ENCODE measurements at regions not wholly inside any gene's neighbourhood (a gene's known extent, or its start where the extent isn't known, plus 50 kb on each side); places are given as distances from the start of the nearest gene placed in this dataset.
"Not testable (repeated sequence)": the region's sequence is repeated elsewhere in the genome, so short reads cannot be mapped to it uniquely, and the experiment has no call there.

GRCh38 chr15:20355256-20355868 lies 186.2 kb downstream of the GOLGA6L6 start:
- H3K4me3 ChIP-seq (ENCODE audit: low read depth, low read length, poor library complexity, severe bottlenecking), result no peak overlapping the region
- H2AFZ ChIP-seq (ENCODE audit: low read length), result no peak overlapping the region
- no TSS peak for BruUV-seq (replicated peaks)
- H3K27ac ChIP-seq (ENCODE audit: low read depth, low read length, poor library complexity, severe bottlenecking), result no peak overlapping the region
- POLR2A ChIA-PET, result interaction anchor here (0.7 kb wide), 1 partner anchor 1866 kb away, joined by 3 read pairs; no protein-coding TSS in a partner anchor
- intact Hi-C loops (cut with micrococcal nuclease; ENCODE audit: unreplicated experiment), result loop anchor here (5.0 kb wide), 2 partner anchors 1897 to 1927 kb away; no protein-coding TSS in a partner anchor
- no peak overlapping the region for H3K4me2 ChIP-seq (ENCODE audit: low read length)
- no peaks in the 10 kb centered on the region for H4K20me1 ChIP-seq (ENCODE audit: insufficient read depth, low read length)
- no peaks in the 10 kb centered on the region for H3K4me1 ChIP-seq (ENCODE audit: insufficient read depth, low read length, poor library complexity, severe bottlenecking)
- no peaks in the 10 kb centered on the region for H3K9me3 ChIP-seq (ENCODE audit: low read length)
- no peaks in the 10 kb centered on the region for H3K9me2 ChIP-seq (ENCODE audit: insufficient read depth, low read length)
- DNase-seq (ENCODE audit: low spot score), result no peak
- TF ChIP-seq CTCF (conservative IDR thresholded peaks at IDR 0.05; ENCODE audit: low read length) (no peak), EZH2phosphoT487 (IDR thresholded peaks at IDR 0.05; ENCODE audit: borderline replicate concordance, low read depth, low read length) (no peak)
- H3K79me2 ChIP-seq (ENCODE audit: insufficient read depth, low read depth, low read length), result no peaks in the 10 kb centered on the region
- H3K36me3 ChIP-seq (ENCODE audit: insufficient read depth, low read length), result no peaks in the 10 kb centered on the region
- CTCF ChIA-PET (ENCODE audit: unreplicated experiment), result no interaction called here

GRCh38 chr15:20354884-20355223 lies 186.7 kb downstream of the GOLGA6L6 start:
- CTCF ChIA-PET (ENCODE audit: unreplicated experiment); H3K36me3 ChIP-seq (ENCODE audit: insufficient read depth, low read length); H3K4me3 ChIP-seq (ENCODE audit: low read depth, low read length, poor library complexity, severe bottlenecking); H3K4me2 ChIP-seq (ENCODE audit: low read length); DNase-seq (ENCODE audit: low spot score); H4K20me1 ChIP-seq (ENCODE audit: insufficient read depth, low read length); H3K4me1 ChIP-seq (ENCODE audit: insufficient read depth, low read length, poor library complexity, severe bottlenecking); H3K79me2 ChIP-seq (ENCODE audit: insufficient read depth, low read depth, low read length); H2AFZ ChIP-seq (ENCODE audit: low read length); H3K27ac ChIP-seq (ENCODE audit: low read depth, low read length, poor library complexity, severe bottlenecking); BruUV-seq (replicated peaks); H3K9me2 ChIP-seq (ENCODE audit: insufficient read depth, low read length); H3K9me3 ChIP-seq (ENCODE audit: low read length): not testable (repeated sequence)
- intact Hi-C loops (cut with micrococcal nuclease; ENCODE audit: unreplicated experiment), result loop anchor here (5.0 kb wide), 2 partner anchors 1897 to 1927 kb away; no protein-coding TSS in a partner anchor
- POLR2A ChIA-PET, result interaction anchor here (0.7 kb wide), 1 partner anchor 1866 kb away, joined by 3 read pairs; no protein-coding TSS in a partner anchor

- DNase-seq (ENCODE audit: low spot score), result no peak
- Histone ChIP-seq H3K36me3 (ENCODE audit: insufficient read depth, low read length) (no peaks in the 10 kb centered on the region), H3K9me3 (ENCODE audit: low read length) (no peaks in the 10 kb centered on the region), H2AFZ (ENCODE audit: low read length) (no peak overlapping the region), H3K9me2 (ENCODE audit: insufficient read depth, low read length) (no peaks in the 10 kb centered on the region), H3K4me1 (ENCODE audit: insufficient read depth, low read length, poor library complexity, severe bottlenecking) (no peaks in the 10 kb centered on the region), H3K4me2 (ENCODE audit: low read length) (no peak overlapping the region), H3K4me3 (ENCODE audit: low read depth, low read length, poor library complexity, severe bottlenecking) (no peak overlapping the region), H4K20me1 (ENCODE audit: insufficient read depth, low read length) (no peaks in the 10 kb centered on the region), H3K27ac (ENCODE audit: low read depth, low read length, poor library complexity, severe bottlenecking) (no peak overlapping the region), H3K79me2 (ENCODE audit: insufficient read depth, low read depth, low read length) (no peaks in the 10 kb centered on the region)
- BruUV-seq (replicated peaks), result no TSS peak
- intact Hi-C loops (cut with micrococcal nuclease; ENCODE audit: unreplicated experiment), result no loop called here
- CTCF ChIA-PET (ENCODE audit: unreplicated experiment), result no interaction called here
- TF ChIP-seq CTCF (conservative IDR thresholded peaks at IDR 0.05; ENCODE audit: low read length) (no peak), EZH2phosphoT487 (IDR thresholded peaks at IDR 0.05; ENCODE audit: borderline replicate concordance, low read depth, low read length) (no peak)
- POLR2A ChIA-PET, result no interaction called here
These were observed 187.4 kb downstream of the GOLGA6L6 start for GRCh38 chr15:20353966-20354883.
